Body of pancreas (tissue), 4 donors: ENCODE measurements at regions not wholly inside any gene's neighbourhood (a gene's known extent, or its start where the extent isn't known, plus 50 kb on each side); places are given as distances from the start of the nearest gene placed in this dataset.

Experiments used
- ATAC-seq: fragments of 150-250 bp; one replicate; pipeline ENCODE4 v1.9.1; 2016
- DNase-seq, 4 donors: peaks; one replicate each; pipeline ENCODE4 v3.0.0-alpha.2; 2019
- H3K27ac ChIP-seq, 4 donors: fragments of 200-600 bp; sonication (generic); 1 replicate in 3 of 4; 2 replicates in 1 of 4; pipeline versions ENCODE4 v1.5.1 to v1.6.1; 2016 to 2019; ENCODE audit warnings: mild to moderate bottlenecking in 1 of 4, mixed read lengths in 1 of 4, moderate library complexity in 1 of 4
- H3K27me3 ChIP-seq, 2 donors: fragments of 200-600 bp; sonication (generic); one replicate each; pipeline ENCODE4 v1.6.0; 2016; ENCODE audit warnings: mild to moderate bottlenecking in 1 of 2
- H3K36me3 ChIP-seq, 2 donors: fragments of 200-600 bp; sonication (generic); replicated peaks in 1 of 2; 2 replicates each; pipeline ENCODE4 v1.5.1; 2016; ENCODE audit warnings: low read depth in 2 of 2; ENCODE audit not compliant: insufficient read depth in 1 of 2
- H3K4me1 ChIP-seq: fragments of 200-600 bp; sonication (generic); one replicate; pipeline ENCODE4 v1.6.0; 2016
- H3K4me3 ChIP-seq, 2 donors: fragments of 200-600 bp; sonication (generic); 1 replicate in 1 of 2; 2 replicates in 1 of 2; pipeline ENCODE4 v1.5.1; 2016 to 2019
- H3K9me3 ChIP-seq, 3 donors: fragments of 200-600 bp; sonication (generic); 1 replicate in 2 of 3; 2 replicates in 1 of 3; pipeline ENCODE4 v1.5.1; 2016
- POLR2A ChIP-seq, 3 donors: fragments of 450-650 bp; IDR thresholded peaks; one replicate each; pipeline ENCODE4 v1.6.1; 2016; ENCODE audit warnings: antibody characterized with exemption in 3 of 3, mild to moderate bottlenecking in 2 of 3
- WGBS, 2 donors: methylation state at CpG; one replicate each; pipeline ENCODE4 v1.1.5; 2017; 5-methylcytosine and 5-hydroxymethylcytosine counted together
- intact Hi-C: fragments of 100-400 bp; cut with DNase I; formaldehyde crosslinking; loops from one replicate; pipeline ENCODE4 v1.15.1; 2023
- TF ChIP-seq, protein P1 (sequence below), 7 experiments: fragments of 450-650 bp in 4 of 7; fragments of 200-600 bp in 3 of 7; sonication (generic) in 3 of 7; IDR thresholded peaks; one replicate each; pipeline ENCODE4 v1.5.1; 2016 to 2019; ENCODE audit warnings: antibody characterized with exemption in 7 of 7

DNA sequence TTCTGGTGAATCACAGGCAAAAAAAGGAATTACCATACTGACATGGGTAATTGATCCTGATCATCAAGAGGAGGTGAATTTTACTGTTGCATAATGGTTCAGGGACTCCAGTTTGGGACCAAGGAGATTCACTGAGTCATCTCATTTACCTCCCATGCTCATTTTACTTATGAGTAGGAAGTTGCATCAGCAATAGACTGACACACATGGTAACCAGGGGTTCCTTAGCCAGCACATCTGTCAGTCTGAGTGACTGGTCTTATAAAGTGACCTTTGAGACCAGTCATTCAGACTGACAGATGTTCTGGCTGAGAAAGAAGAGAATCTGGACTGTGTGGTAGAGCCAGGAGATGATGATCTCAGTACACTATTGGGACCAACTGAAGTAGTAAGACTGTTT, 384.6 kb upstream of the CD180 start:
- Histone ChIP-seq H3K36me3 (no peaks in the 10 kb centered on the region), H3K4me1 (peaks cover 5% of the 10 kb centered on the region), H3K9me3 (no peaks in the 10 kb centered on the region), H3K27me3 (no peaks in the 10 kb centered on the region), H3K4me3 (no peak overlapping the region), H3K27ac (no peak overlapping the region)
- intact Hi-C loops = no loop called here
- ATAC-seq (no peak), DNase-seq (no peak)
- TF ChIP-seq, protein P1, sequence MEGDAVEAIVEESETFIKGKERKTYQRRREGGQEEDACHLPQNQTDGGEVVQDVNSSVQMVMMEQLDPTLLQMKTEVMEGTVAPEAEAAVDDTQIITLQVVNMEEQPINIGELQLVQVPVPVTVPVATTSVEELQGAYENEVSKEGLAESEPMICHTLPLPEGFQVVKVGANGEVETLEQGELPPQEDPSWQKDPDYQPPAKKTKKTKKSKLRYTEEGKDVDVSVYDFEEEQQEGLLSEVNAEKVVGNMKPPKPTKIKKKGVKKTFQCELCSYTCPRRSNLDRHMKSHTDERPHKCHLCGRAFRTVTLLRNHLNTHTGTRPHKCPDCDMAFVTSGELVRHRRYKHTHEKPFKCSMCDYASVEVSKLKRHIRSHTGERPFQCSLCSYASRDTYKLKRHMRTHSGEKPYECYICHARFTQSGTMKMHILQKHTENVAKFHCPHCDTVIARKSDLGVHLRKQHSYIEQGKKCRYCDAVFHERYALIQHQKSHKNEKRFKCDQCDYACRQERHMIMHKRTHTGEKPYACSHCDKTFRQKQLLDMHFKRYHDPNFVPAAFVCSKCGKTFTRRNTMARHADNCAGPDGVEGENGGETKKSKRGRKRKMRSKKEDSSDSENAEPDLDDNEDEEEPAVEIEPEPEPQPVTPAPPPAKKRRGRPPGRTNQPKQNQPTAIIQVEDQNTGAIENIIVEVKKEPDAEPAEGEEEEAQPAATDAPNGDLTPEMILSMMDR (IDR thresholded peaks at IDR 0.05) = no peak
- TF ChIP-seq POLR2A (IDR thresholded peaks at IDR 0.05) = no peak

DNA sequence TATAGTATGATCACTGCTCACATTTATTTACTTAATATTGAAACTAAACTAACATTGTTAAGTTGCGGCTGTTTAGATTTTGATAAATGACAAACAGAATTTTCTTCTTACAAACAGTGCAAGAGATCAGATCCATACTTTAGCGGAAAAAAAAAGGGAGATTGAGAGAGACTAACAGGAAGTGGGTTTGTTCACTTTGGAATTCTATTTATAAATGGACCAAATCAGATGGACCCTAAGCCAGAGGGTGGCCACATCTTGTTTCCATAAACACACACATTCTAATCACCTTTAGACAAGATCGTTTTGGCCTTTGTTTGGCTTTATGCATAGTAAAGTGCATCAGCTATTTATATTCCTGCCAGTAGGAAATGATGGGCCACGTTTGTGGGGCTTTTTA, 381.4 kb upstream of the CD180 start:
- no peak overlapping the region for H3K27ac ChIP-seq
- DNase-seq (no peak), ATAC-seq (no peak)
- intact Hi-C loops = no loop called here
- H3K4me1 ChIP-seq = peaks cover 5% of the 10 kb centered on the region
- H3K27me3 ChIP-seq = no peaks in the 10 kb centered on the region
- no peaks in the 10 kb centered on the region for H3K36me3 ChIP-seq
- no peak overlapping the region for H3K4me3 ChIP-seq
- WGBS, 2 donors = 14 to 20% methylated on average over 4 of the region's 4 CpGs
- TF ChIP-seq, protein P1 (IDR thresholded peaks at IDR 0.05) = no peak
- TF ChIP-seq POLR2A (IDR thresholded peaks at IDR 0.05) = no peak
- H3K9me3 ChIP-seq = no peaks in the 10 kb centered on the region

- no peaks in the 10 kb centered on the region for H3K9me3 ChIP-seq
- H3K36me3 ChIP-seq = no peaks in the 10 kb centered on the region
- intact Hi-C loops = no loop called here
These were observed 380.8 kb upstream of the CD180 start for GRCh38 chr5:67577424-67577823.

DNA sequence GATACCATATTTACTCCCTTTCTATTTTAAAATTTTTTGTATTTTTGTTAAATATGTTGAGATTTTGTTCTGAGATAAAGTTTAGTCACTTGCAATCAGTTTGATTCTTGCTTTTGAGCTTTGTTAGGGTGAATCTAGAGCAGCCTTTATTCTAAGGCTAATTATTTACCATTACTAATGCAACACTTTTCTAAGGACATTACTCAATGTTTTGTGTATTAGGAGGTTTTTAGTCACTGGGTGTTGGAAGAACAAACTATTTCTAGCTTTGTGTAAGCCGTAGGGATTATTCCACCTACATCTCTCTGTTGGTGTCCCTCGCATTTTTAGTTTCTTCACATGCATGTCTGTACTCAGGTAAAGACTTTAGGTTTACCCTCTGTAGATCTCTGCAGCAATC, 379.5 kb upstream of the CD180 start:
- no peak for ATAC-seq
- Histone ChIP-seq H3K27me3 (no peaks in the 10 kb centered on the region), H3K9me3 (no peaks in the 10 kb centered on the region), H3K4me1 (peaks cover 5% of the 10 kb centered on the region), H3K27ac (no peak overlapping the region), H3K36me3 (no peaks in the 10 kb centered on the region), H3K4me3 (no peak overlapping the region)
- intact Hi-C loops = no loop called here
- DNase-seq = no peak
- 67 to 73% methylated on average over 2 of the region's 2 CpGs for WGBS, 2 donors
- TF ChIP-seq POLR2A (IDR thresholded peaks at IDR 0.05) = no peak
- TF ChIP-seq, protein P1 (IDR thresholded peaks at IDR 0.05) = no peak

More at GRCh38 chr5:67577424-67577823, 380.8 kb upstream of the CD180 start:
- DNase-seq = no peak
- ATAC-seq = no peak
- Histone ChIP-seq H3K4me1 (peaks cover 5% of the 10 kb centered on the region), H3K4me3 (no peak overlapping the region), H3K27ac (no peak overlapping the region), H3K27me3 (no peaks in the 10 kb centered on the region)
- TF ChIP-seq POLR2A (IDR thresholded peaks at IDR 0.05) = no peak
- TF ChIP-seq, protein P1 (IDR thresholded peaks at IDR 0.05) = no peak

DNA sequence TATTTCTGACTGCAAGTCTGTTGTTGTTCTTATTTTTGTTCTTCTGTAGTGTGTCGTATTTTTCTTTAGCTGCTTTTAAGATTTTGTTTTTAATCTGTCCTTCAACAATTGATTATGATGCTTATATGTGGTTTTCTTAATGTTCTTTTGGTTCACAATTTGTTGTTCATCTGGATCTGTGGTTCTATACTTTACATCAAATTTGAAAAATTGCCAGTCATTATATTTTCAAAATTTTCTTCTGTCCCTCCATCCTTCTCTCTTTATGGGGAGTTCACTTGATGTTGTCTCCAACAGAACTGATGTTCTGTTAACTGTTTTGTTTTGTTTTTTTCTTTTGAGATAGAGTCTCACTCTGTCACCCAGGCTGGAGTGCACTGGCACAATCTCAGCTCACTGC, 378.5 kb upstream of the CD180 start:
- 72 to 82% methylated on average over 1 of the region's 1 CpG for WGBS, 2 donors
- TF ChIP-seq POLR2A (IDR thresholded peaks at IDR 0.05) = no peak
- TF ChIP-seq, protein P1 (IDR thresholded peaks at IDR 0.05) = no peak
- no peak overlapping the region for H3K4me3 ChIP-seq

More for the DNA sequence above, 378.5 kb upstream of the CD180 start:
- no peak for DNase-seq
- intact Hi-C loops = no loop called here
- Histone ChIP-seq H3K4me1 (peaks cover 5% of the 10 kb centered on the region), H3K27ac (no peak overlapping the region), H3K9me3 (no peaks in the 10 kb centered on the region), H3K27me3 (no peaks in the 10 kb centered on the region), H3K36me3 (no peaks in the 10 kb centered on the region)
- no peak for ATAC-seq
